PC-3 (cell line): ENCODE measurements at regions not wholly inside any gene's neighbourhood (a gene's known extent, or its start where the extent isn't known, plus 50 kb on each side); places are given as distances from the start of the nearest gene placed in this dataset.

Experiments used
- CTCF ChIP-seq: fragments of 300-600 bp; sonication (generic); conservative IDR thresholded peaks from 2 replicates; pipeline ENCODE4 v1.5.1; 2017; ENCODE audit warnings: antibody characterized with exemption, low read depth, mild to moderate bottlenecking, low read length
- EZH2phosphoT487 ChIP-seq: fragments of 300-600 bp; sonication (generic); IDR thresholded peaks from 2 replicates; pipeline ENCODE4 v1.6.1; 2018; ENCODE audit warnings: mild to moderate bottlenecking, antibody characterized with exemption, low read length, borderline replicate concordance

GRCh38 chr6:27002447-27002846 is 245.1 kb upstream of the PRSS16 start:
- TF ChIP-seq CTCF, result no peak
- no peak for TF ChIP-seq EZH2phosphoT487
